Astrocyte (in vitro differentiated cells and primary cell): ENCODE measurements at regions not wholly inside any gene's neighbourhood (a gene's known extent, or its start where the extent isn't known, plus 50 kb on each side); places are given as distances from the start of the nearest gene placed in this dataset.

Experiments used
- CTCF ChIP-seq: IDR thresholded peaks from 2 replicates; pipeline ENCODE4 v1.5.1; 2011; ENCODE audit warnings: low read depth, mild to moderate bottlenecking, inconsistent platforms, low read length, moderate library complexity; ENCODE audit not compliant: insufficient read depth
- EZH2 ChIP-seq: IDR thresholded peaks from 2 replicates; pipeline ENCODE4 v1.6.1; 2012; ENCODE audit warnings: mild to moderate bottlenecking, low read length, inconsistent platforms; ENCODE audit not compliant: insufficient read depth

GRCh38 chr2:107663632-107664031 lies 163.1 kb upstream of the RGPD4 start:
- TF ChIP-seq CTCF (no peak), EZH2 (no peak)
